ENCODE measurements at regions not wholly inside any gene's neighbourhood (a gene's known extent, or its start where the extent isn't known, plus 50 kb on each side); places are given as distances from the start of the nearest gene placed in this dataset.
A peak's percentile ranks its signal among the peaks of the same experiment; 100 is the strongest.

- H3K9me3 ChIP-seq (ENCODE audit: low read depth), result no peaks in the 10 kb centered on the region
- no peaks in the 10 kb centered on the region for H3K36me3 ChIP-seq
- DNase-seq (ENCODE audit: low read depth in 1 of 2, low spot score in 1 of 2), result no peak
- H3K27me3 ChIP-seq, result no peaks in the 10 kb centered on the region
- H3K4me3 ChIP-seq, result no peak overlapping the region
- no peaks in the 10 kb centered on the region for H3K4me1 ChIP-seq (ENCODE audit: low read depth)
- H3K27ac ChIP-seq, result no peak overlapping the region
- TF ChIP-seq, protein P1, sequence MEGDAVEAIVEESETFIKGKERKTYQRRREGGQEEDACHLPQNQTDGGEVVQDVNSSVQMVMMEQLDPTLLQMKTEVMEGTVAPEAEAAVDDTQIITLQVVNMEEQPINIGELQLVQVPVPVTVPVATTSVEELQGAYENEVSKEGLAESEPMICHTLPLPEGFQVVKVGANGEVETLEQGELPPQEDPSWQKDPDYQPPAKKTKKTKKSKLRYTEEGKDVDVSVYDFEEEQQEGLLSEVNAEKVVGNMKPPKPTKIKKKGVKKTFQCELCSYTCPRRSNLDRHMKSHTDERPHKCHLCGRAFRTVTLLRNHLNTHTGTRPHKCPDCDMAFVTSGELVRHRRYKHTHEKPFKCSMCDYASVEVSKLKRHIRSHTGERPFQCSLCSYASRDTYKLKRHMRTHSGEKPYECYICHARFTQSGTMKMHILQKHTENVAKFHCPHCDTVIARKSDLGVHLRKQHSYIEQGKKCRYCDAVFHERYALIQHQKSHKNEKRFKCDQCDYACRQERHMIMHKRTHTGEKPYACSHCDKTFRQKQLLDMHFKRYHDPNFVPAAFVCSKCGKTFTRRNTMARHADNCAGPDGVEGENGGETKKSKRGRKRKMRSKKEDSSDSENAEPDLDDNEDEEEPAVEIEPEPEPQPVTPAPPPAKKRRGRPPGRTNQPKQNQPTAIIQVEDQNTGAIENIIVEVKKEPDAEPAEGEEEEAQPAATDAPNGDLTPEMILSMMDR (IDR thresholded peaks at IDR 0.05; ENCODE audit: low read depth, low read length), result no peak
Observed at GRCh38 chr12:60393093-60393492, 797.3 kb downstream of the SLC16A7 start.

GRCh38 chr12:60394665-60395064, 798.8 kb downstream of the SLC16A7 start:
- H3K27ac ChIP-seq, result no peak overlapping the region
- TF ChIP-seq, protein P1 (IDR thresholded peaks at IDR 0.05; ENCODE audit: low read depth, low read length), result no peak
- no peaks in the 10 kb centered on the region for H3K36me3 ChIP-seq
- H3K4me1 ChIP-seq (ENCODE audit: low read depth), result peaks cover under 1% of the 10 kb centered on the region
- peak in 1 of 2 donors; percentile 3 for DNase-seq (ENCODE audit: low read depth in 1 of 2, low spot score in 1 of 2)
- H3K9me3 ChIP-seq (ENCODE audit: low read depth), result no peaks in the 10 kb centered on the region
- no peaks in the 10 kb centered on the region for H3K27me3 ChIP-seq
- no peak overlapping the region for H3K4me3 ChIP-seq

GRCh38 chr12:60398547-60398946, 802.7 kb downstream of the SLC16A7 start:
- no peaks in the 10 kb centered on the region for H3K9me3 ChIP-seq (ENCODE audit: low read depth)
- H3K4me1 ChIP-seq (ENCODE audit: low read depth), result peaks cover 4% of the 10 kb centered on the region
- no peaks in the 10 kb centered on the region for H3K27me3 ChIP-seq
- H3K27ac ChIP-seq, result no peak overlapping the region
- TF ChIP-seq, protein P1 (IDR thresholded peaks at IDR 0.05; ENCODE audit: low read depth, low read length), result no peak
- no peak for DNase-seq (ENCODE audit: low read depth in 1 of 2, low spot score in 1 of 2)
- no peaks in the 10 kb centered on the region for H3K36me3 ChIP-seq
- no peak overlapping the region for H3K4me3 ChIP-seq

DNA sequence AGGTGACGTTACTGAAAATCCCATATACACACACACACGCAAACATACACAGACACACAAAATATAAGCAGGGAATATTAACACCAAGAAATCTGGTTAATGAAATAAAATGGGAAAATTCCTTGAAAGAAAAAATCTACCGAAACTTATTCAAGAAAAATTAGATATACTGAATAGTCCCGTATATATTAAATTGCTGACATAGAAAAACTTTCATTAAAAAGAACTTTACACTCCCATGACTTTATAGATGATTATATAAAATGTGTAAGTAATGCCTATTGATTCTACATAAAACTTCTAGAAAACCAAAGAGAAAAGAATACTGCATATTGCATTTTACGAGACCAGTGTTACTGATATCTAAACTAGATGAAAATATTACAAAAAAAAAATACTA, 803.2 kb downstream of the SLC16A7 start:
- Histone ChIP-seq H3K36me3 (no peaks in the 10 kb centered on the region), H3K27ac (no peak overlapping the region), H3K9me3 (ENCODE audit: low read depth) (no peaks in the 10 kb centered on the region), H3K4me1 (ENCODE audit: low read depth) (peaks cover 4% of the 10 kb centered on the region), H3K4me3 (no peak overlapping the region), H3K27me3 (no peaks in the 10 kb centered on the region)
- no peak for DNase-seq (ENCODE audit: low read depth in 1 of 2, low spot score in 1 of 2)
- TF ChIP-seq, protein P1 (IDR thresholded peaks at IDR 0.05; ENCODE audit: low read depth, low read length), result no peak

DNA sequence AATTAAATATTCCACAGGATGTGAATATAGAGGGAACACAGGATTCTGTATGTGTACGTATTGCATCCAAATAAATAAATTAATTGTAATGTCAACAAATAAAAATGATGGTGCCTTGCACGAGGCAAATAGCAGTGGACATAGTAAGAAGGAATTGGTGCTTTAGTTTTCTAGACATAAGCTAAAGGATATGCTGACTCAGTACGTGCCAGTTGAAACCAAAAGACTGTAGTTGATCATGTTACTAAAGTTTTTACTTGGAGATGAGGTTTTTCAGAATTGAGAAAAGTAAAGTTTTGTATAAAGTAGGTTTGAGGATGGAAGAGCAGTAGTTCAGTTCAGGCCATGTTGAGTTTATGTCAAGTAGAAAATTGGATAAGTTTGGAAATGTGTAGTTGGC, 807.2 kb downstream of the SLC16A7 start:
- Histone ChIP-seq H3K9me3 (ENCODE audit: low read depth) (no peaks in the 10 kb centered on the region), H3K27me3 (no peaks in the 10 kb centered on the region), H3K27ac (no peak overlapping the region), H3K4me1 (ENCODE audit: low read depth) (peaks cover 4% of the 10 kb centered on the region), H3K36me3 (no peaks in the 10 kb centered on the region), H3K4me3 (no peak overlapping the region)
- TF ChIP-seq, protein P1 (IDR thresholded peaks at IDR 0.05; ENCODE audit: low read depth, low read length), result no peak
- no peak for DNase-seq (ENCODE audit: low read depth in 1 of 2, low spot score in 1 of 2)

DNA sequence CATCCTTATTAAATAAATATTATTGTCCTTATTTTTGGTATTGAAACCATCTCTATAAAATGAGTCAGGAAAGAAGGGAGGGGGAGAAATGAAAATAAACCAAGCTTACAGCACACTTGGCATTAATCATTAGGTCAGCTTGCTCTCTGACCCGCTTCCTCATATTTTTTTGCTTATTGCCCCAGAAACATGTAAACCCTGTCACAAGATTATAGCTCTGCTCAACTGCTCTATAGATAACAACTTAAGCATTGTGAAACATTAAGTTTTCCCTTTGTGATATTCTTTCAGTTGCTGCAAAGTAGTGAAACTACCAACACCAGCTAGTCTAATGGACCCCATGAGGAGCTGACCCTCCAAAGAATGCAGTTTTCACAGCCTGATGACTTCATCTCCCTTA, 819.5 kb downstream of the SLC16A7 start:
- no peaks in the 10 kb centered on the region for H3K9me3 ChIP-seq (ENCODE audit: low read depth)
- TF ChIP-seq, protein P1 (IDR thresholded peaks at IDR 0.05; ENCODE audit: low read depth, low read length), result no peak
- H3K4me3 ChIP-seq, result no peak overlapping the region
- H3K4me1 ChIP-seq (ENCODE audit: low read depth), result no peaks in the 10 kb centered on the region
- H3K27me3 ChIP-seq, result no peaks in the 10 kb centered on the region
- DNase-seq (ENCODE audit: low read depth in 1 of 2, low spot score in 1 of 2), result no peak
- no peak overlapping the region for H3K27ac ChIP-seq
- no peaks in the 10 kb centered on the region for H3K36me3 ChIP-seq
